WTC11 (cell line): ENCODE measurements at regions not wholly inside any gene's neighbourhood (a gene's known extent, or its start where the extent isn't known, plus 50 kb on each side); places are given as distances from the start of the nearest gene placed in this dataset.

ENCODE experiments used
- ATAC-seq: fragments of 200-7000 bp; cut with Tn5 transposase; 2 replicates; pipeline ENCODE4 v1.10.0; 2021; ENCODE audit warnings: mild to moderate bottlenecking, moderate library complexity
- CTCF ChIA-PET: fragments of 300-600 bp; sonication (Branson Sonifier 250); formaldehyde crosslinking; loops from one replicate; lab custom pipeline; 2021; ENCODE audit warnings: antibody characterized with exemption; lab: Charles Lee
- POLR2A ChIA-PET: fragments of 350-600 bp; sonication (Branson Sonifier 250); formaldehyde crosslinking; loops from one replicate; lab custom pipeline; 2021; ENCODE audit warnings: antibody characterized with exemption; lab: Charles Lee
- DNase-seq: peaks from one replicate; pipeline ENCODE4 v3.0.0; 2021; ENCODE audit warnings: low spot score
- H3K27ac Mint-ChIP-seq: 2 replicates; pipeline ENCODE4 v1.8.0; 2021; ENCODE audit warnings: mixed read lengths
- H3K27me3 Mint-ChIP-seq: 2 replicates; pipeline ENCODE4 v1.8.0; 2021; ENCODE audit warnings: low read depth, mild to moderate bottlenecking, moderate library complexity, mixed read lengths
- H3K36me3 Mint-ChIP-seq: 2 replicates; pipeline ENCODE4 v1.8.0; 2021; ENCODE audit warnings: mixed read lengths
- H3K4me1 Mint-ChIP-seq: 2 replicates; pipeline ENCODE4 v1.8.0; 2022; ENCODE audit warnings: mixed read lengths
- H3K4me3 Mint-ChIP-seq: 2 replicates; pipeline ENCODE4 v1.8.0; 2021; ENCODE audit warnings: mild to moderate bottlenecking, moderate library complexity, mixed read lengths
- H3K9me3 Mint-ChIP-seq: 2 replicates; pipeline ENCODE4 v1.8.0; 2021; ENCODE audit warnings: mixed read lengths
- FOXP4 ChIP-seq: sonication (generic); formaldehyde crosslinking; IDR thresholded peaks from 2 replicates; pipeline ENCODE4 v1.8.0; 2022; ENCODE audit warnings: mild to moderate bottlenecking, missing genetic modification reagents
- GABPB1 ChIP-seq: sonication (generic); formaldehyde crosslinking; IDR thresholded peaks from 2 replicates; pipeline ENCODE4 v1.8.1; 2023; ENCODE audit warnings: mild to moderate bottlenecking, missing genetic modification reagents
- JUN ChIP-seq: sonication (generic); formaldehyde crosslinking; IDR thresholded peaks from 2 replicates; pipeline ENCODE4 v1.8.0; 2023; ENCODE audit warnings: mild to moderate bottlenecking, missing genetic modification reagents
- MAX ChIP-seq: sonication (generic); formaldehyde crosslinking; IDR thresholded peaks from 2 replicates; pipeline ENCODE4 v1.8.0; 2022; ENCODE audit warnings: mild to moderate bottlenecking, missing genetic modification reagents
- NFATC4 ChIP-seq: fragments of 250-450 bp; sonication (Bioruptor Pico); IDR thresholded peaks from 2 replicates; pipeline ENCODE4 v1.9.0; 2021; ENCODE audit warnings: mild to moderate bottlenecking
- PREB ChIP-seq: sonication (generic); formaldehyde crosslinking; IDR thresholded peaks from 2 replicates; pipeline ENCODE4 v1.8.1; 2022; ENCODE audit warnings: mild to moderate bottlenecking, missing genetic modification reagents, moderate library complexity, borderline replicate concordance
- RORB ChIP-seq: fragments of 250-450 bp; sonication (Bioruptor Pico); IDR thresholded peaks from 2 replicates; pipeline ENCODE4 v1.9.0; 2021; ENCODE audit warnings: mild to moderate bottlenecking
- STAT6 ChIP-seq: sonication (generic); formaldehyde crosslinking; conservative IDR thresholded peaks from 2 replicates; pipeline ENCODE4 v1.8.1; 2023; ENCODE audit warnings: mild to moderate bottlenecking, low read depth, missing genetic modification reagents, moderate library complexity
- USF1 ChIP-seq: sonication (generic); formaldehyde crosslinking; IDR thresholded peaks from 2 replicates; pipeline ENCODE4 v1.8.0; 2022; ENCODE audit warnings: mild to moderate bottlenecking, missing genetic modification reagents
- ZMAT4 ChIP-seq: fragments of 250-450 bp; sonication (Bioruptor Pico); IDR thresholded peaks from 2 replicates; pipeline ENCODE4 v1.9.0; 2021; ENCODE audit warnings: mild to moderate bottlenecking
- ZSCAN18 ChIP-seq: fragments of 250-450 bp; sonication (Bioruptor Pico); IDR thresholded peaks from 2 replicates; pipeline ENCODE4 v2.1.2; 2022; ENCODE audit warnings: mild to moderate bottlenecking, moderate library complexity
- TF ChIP-seq, protein P1 (sequence below): sonication (generic); formaldehyde crosslinking; IDR thresholded peaks from 2 replicates; pipeline ENCODE4 v1.8.0; 2022; ENCODE audit warnings: mild to moderate bottlenecking, missing genetic modification reagents
- TF ChIP-seq, protein P2 (sequence below): sonication (generic); formaldehyde crosslinking; IDR thresholded peaks from 2 replicates; pipeline ENCODE4 v1.8.1; 2022; ENCODE audit warnings: low read depth, missing genetic modification reagents, borderline replicate concordance

- TF ChIP-seq STAT6 (CRISPR knock-in tag): no peak
- TF ChIP-seq GABPB1 (CRISPR knock-in tag): no peak
- TF ChIP-seq JUN (CRISPR knock-in tag): no peak
- no peak for TF ChIP-seq MAX
- TF ChIP-seq NFATC4: no peak
- TF ChIP-seq, protein P1, sequence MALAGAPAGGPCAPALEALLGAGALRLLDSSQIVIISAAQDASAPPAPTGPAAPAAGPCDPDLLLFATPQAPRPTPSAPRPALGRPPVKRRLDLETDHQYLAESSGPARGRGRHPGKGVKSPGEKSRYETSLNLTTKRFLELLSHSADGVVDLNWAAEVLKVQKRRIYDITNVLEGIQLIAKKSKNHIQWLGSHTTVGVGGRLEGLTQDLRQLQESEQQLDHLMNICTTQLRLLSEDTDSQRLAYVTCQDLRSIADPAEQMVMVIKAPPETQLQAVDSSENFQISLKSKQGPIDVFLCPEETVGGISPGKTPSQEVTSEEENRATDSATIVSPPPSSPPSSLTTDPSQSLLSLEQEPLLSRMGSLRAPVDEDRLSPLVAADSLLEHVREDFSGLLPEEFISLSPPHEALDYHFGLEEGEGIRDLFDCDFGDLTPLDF (CRISPR knock-in tag): no peak
- TF ChIP-seq, protein P2, sequence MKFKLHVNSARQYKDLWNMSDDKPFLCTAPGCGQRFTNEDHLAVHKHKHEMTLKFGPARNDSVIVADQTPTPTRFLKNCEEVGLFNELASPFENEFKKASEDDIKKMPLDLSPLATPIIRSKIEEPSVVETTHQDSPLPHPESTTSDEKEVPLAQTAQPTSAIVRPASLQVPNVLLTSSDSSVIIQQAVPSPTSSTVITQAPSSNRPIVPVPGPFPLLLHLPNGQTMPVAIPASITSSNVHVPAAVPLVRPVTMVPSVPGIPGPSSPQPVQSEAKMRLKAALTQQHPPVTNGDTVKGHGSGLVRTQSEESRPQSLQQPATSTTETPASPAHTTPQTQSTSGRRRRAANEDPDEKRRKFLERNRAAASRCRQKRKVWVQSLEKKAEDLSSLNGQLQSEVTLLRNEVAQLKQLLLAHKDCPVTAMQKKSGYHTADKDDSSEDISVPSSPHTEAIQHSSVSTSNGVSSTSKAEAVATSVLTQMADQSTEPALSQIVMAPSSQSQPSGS (CRISPR knock-in tag): no peak
- no peak for TF ChIP-seq ZSCAN18 (CRISPR knock-in tag)
- TF ChIP-seq ZMAT4 (CRISPR knock-in tag): no peak
- TF ChIP-seq RORB: no peak
- TF ChIP-seq PREB (CRISPR knock-in tag): no peak
These were observed 291.8 kb upstream of the IRX4 start (continued) for GRCh38 chr5:2174538-2174937.

DNA sequence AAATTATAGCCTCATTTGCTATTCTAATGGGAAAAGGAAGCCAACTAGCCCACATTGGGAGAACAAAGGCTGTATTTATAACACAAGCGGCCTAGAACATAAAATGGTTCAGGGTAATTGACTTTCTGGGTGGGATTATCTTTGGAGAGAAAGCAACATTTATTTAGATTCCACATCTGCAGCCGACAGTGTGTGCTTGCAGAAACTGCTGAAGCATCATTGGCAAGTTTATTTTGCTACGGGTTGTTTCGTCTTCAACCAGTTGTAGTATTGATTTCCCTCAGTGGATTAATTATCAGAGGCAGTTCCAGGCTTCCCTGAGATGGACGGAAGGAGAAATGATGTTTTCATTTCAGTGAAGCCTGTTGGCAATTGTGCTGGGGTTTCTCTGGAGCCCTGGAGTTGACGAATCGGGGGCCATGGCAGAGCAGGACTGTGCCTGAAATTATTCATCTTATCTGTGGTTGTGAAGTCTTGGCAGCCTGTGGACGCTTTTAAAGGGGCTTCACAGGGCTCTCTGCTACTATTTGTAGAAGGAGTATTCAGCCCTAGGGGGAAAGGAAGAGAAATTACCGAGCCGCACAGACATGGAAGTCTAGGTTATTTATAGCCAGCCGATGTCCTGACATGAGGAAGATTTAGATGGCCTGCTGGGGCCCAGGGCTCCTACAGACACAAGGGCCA, 290.6 kb upstream of the IRX4 start:
- no peaks in the 10 kb centered on the region for H3K27me3 Mint-ChIP-seq
- ChIA-PET CTCF (no interaction called here), POLR2A (no interaction called here)
- no peak for TF ChIP-seq GABPB1 (CRISPR knock-in tag)
- TF ChIP-seq FOXP4: no peak
- TF ChIP-seq USF1: no peak
- no peaks in the 10 kb centered on the region for H3K9me3 Mint-ChIP-seq
- no peak overlapping the region for H3K27ac Mint-ChIP-seq
- H3K4me3 Mint-ChIP-seq: no peak overlapping the region
- H3K4me1 Mint-ChIP-seq: peaks cover 6% of the 10 kb centered on the region; the same call in 1 of the 2 replicates
- ATAC-seq (no peak), DNase-seq (no peak)
- no peaks in the 10 kb centered on the region for H3K36me3 Mint-ChIP-seq
